GM12878 (cell line): ENCODE measurements at regions not wholly inside any gene's neighbourhood (a gene's known extent, or its start where the extent isn't known, plus 50 kb on each side); places are given as distances from the start of the nearest gene placed in this dataset.

ENCODE experiments used
- ATAC-seq: fragments of 200-7000 bp; cut with Tn5 transposase; 3 replicates; pipeline ENCODE4 v1.9.1; 2020; ENCODE audit warnings: mild to moderate bottlenecking, moderate library complexity
- BruUV-seq: library from RNA; stranded (reverse); fragments of 400-500 nt; replicated peaks from 2 replicates; lab custom pipeline; 2021; lab: Mats Ljungman, UMichigan
- CTCF ChIA-PET: fragments of 300-600 bp; sonication (Branson Sonifier 250); formaldehyde crosslinking; extraction: SDS; loops from one replicate; lab custom pipeline; 2021; ENCODE audit warnings: inconsistent platforms; lab: Yijun Ruan, JAX
- POLR2A ChIA-PET: fragments of 350-600 bp; formaldehyde crosslinking; extraction: SDS; loops from one replicate; lab custom pipeline; 2021; ENCODE audit warnings: inconsistent platforms; lab: Charles Lee
- RAD21 ChIA-PET: fragments of 300-600 bp; sonication (Branson Sonifier 250); formaldehyde crosslinking; loops from one replicate; lab custom pipeline; 2023; ENCODE audit warnings: antibody characterized with exemption; ENCODE audit not compliant: unreplicated experiment; lab: Charles Lee
- SMC1A ChIA-PET: fragments of 300-600 bp; sonication (Branson Sonifier 250); formaldehyde crosslinking; loops from one replicate; lab custom pipeline; 2023; ENCODE audit not compliant: unreplicated experiment, uncharacterized antibody; lab: Charles Lee
- DNase-seq: peaks from one replicate; pipeline ENCODE4 v3.0.0-alpha.2; 2011; ENCODE audit warnings: low read depth, low spot score
- FAIRE-seq: peaks from 3 replicates; lab custom pipeline; 2011; peaks lifted over from hg19 to GRCh38; lab: Jason Lieb, UNC
- H2AFZ ChIP-seq: 2 replicates; pipeline ENCODE4 v1.6.0; 2011; ENCODE audit warnings: low read depth, low read length, control low read depth; ENCODE audit not compliant: control insufficient read depth
- H3K27ac ChIP-seq: 2 replicates; pipeline ENCODE4 v1.5.1; 2011; ENCODE audit warnings: control low read depth; ENCODE audit not compliant: control insufficient read depth, insufficient read depth
- H3K27me3 ChIP-seq, 2 experiments: replicated peaks in 1 of 2; 2 replicates each; pipeline versions ENCODE4 v1.6.0 to v1.6.1; 2011; ENCODE audit warnings: low read length in 1 of 2; ENCODE audit not compliant: control insufficient read depth in 2 of 2, insufficient read depth in 2 of 2
- H3K36me3 ChIP-seq, 2 experiments: 2 replicates each; pipeline ENCODE4 v1.5.1; 2011; ENCODE audit warnings: low read length in 1 of 2; ENCODE audit not compliant: control insufficient read depth in 2 of 2, insufficient read depth in 2 of 2
- H3K4me1 ChIP-seq: 2 replicates; pipeline ENCODE4 v1.6.1; 2011; ENCODE audit warnings: mild to moderate bottlenecking, low read length, moderate library complexity, mixed read lengths; ENCODE audit not compliant: control insufficient read depth, insufficient read depth
- H3K4me2 ChIP-seq: 2 replicates; pipeline ENCODE4 v1.6.0; 2011; ENCODE audit warnings: control low read depth; ENCODE audit not compliant: control insufficient read depth, insufficient read depth
- H3K4me3 ChIP-seq: fragments of 200-600 bp; sonication (generic); 2 replicates; pipeline ENCODE4 v1.5.1; 2016
- H3K79me2 ChIP-seq: 2 replicates; pipeline ENCODE4 v1.6.0; 2011; ENCODE audit warnings: low read length; ENCODE audit not compliant: control insufficient read depth, insufficient read depth
- H3K9ac ChIP-seq: 2 replicates; pipeline ENCODE4 v1.8.0; 2011; ENCODE audit warnings: low read length, control low read depth, mixed read lengths; ENCODE audit not compliant: control insufficient read depth, insufficient read depth
- H3K9me3 ChIP-seq: replicated peaks from 3 replicates; pipeline ENCODE4 v1.5.1; 2011; ENCODE audit warnings: mild to moderate bottlenecking, low read length; ENCODE audit not compliant: control insufficient read depth, insufficient read depth
- H4K20me1 ChIP-seq: 2 replicates; pipeline ENCODE4 v1.6.0; 2011; ENCODE audit not compliant: control insufficient read depth, insufficient read depth
- CBX3 ChIP-seq: fragments of 200-600 bp; sonication (generic); IDR thresholded peaks from 2 replicates; pipeline ENCODE4 v1.6.1; 2016; ENCODE audit warnings: low read depth, borderline replicate concordance
- GATAD2B ChIP-seq: fragments of 450-650 bp; conservative IDR thresholded peaks from 2 replicates; pipeline ENCODE4 v1.6.1; 2017; ENCODE audit warnings: low read depth, mild to moderate bottlenecking, moderate library complexity
- HDGF ChIP-seq: fragments of 450-650 bp; IDR thresholded peaks from 2 replicates; pipeline ENCODE4 v1.6.1; 2016; ENCODE audit warnings: antibody characterized with exemption
- LARP7 ChIP-seq: fragments of 450-650 bp; IDR thresholded peaks from 2 replicates; pipeline ENCODE4 v1.6.1; 2017; ENCODE audit warnings: mild to moderate bottlenecking
- MTA3 ChIP-seq: IDR thresholded peaks from 2 replicates; pipeline ENCODE4 v1.6.1; 2012; ENCODE audit warnings: low read length, inconsistent platforms, borderline replicate concordance
- NFXL1 ChIP-seq: fragments of 450-650 bp; IDR thresholded peaks from 2 replicates; pipeline ENCODE4 v1.6.1; 2017; ENCODE audit warnings: antibody characterized with exemption, mild to moderate bottlenecking, borderline replicate concordance
- NR2C1 ChIP-seq: fragments of 450-650 bp; IDR thresholded peaks from 2 replicates; pipeline ENCODE4 v1.6.1; 2017; ENCODE audit warnings: antibody characterized with exemption, mild to moderate bottlenecking, moderate library complexity
- POU2F2 ChIP-seq: IDR thresholded peaks from 3 replicates; pipeline ENCODE4 v1.6.1; 2011; ENCODE audit warnings: low read depth, mild to moderate bottlenecking, low read length, borderline replicate concordance
- PRDM15 ChIP-seq: fragments of 450-650 bp; formaldehyde crosslinking; IDR thresholded peaks from 2 replicates; pipeline ENCODE4 v1.4.0; 2020; ENCODE audit warnings: mild to moderate bottlenecking, moderate library complexity
- RB1 ChIP-seq: fragments of 450-650 bp; formaldehyde crosslinking; IDR thresholded peaks from 2 replicates; pipeline ENCODE4 v1.6.1; 2017; ENCODE audit warnings: mild to moderate bottlenecking, borderline replicate concordance
- RELA ChIP-seq: fragments of 450-650 bp; IDR thresholded peaks from 2 replicates; pipeline ENCODE4 v1.8.0; 2014; ENCODE audit warnings: borderline replicate concordance; ENCODE audit not compliant: partially characterized antibody
- TAF1 ChIP-seq: IDR thresholded peaks from 2 replicates; pipeline ENCODE4 v1.6.1; 2011; ENCODE audit warnings: mild to moderate bottlenecking, low read depth, low read length, borderline replicate concordance
- TCF3 ChIP-seq: IDR thresholded peaks from 2 replicates; pipeline ENCODE4 v1.6.1; 2012; ENCODE audit warnings: low read depth, mild to moderate bottlenecking, low read length, borderline replicate concordance; ENCODE audit not compliant: insufficient read depth
- USF2 ChIP-seq: IDR thresholded peaks from 2 replicates; pipeline ENCODE4 v1.6.1; 2011; ENCODE audit warnings: low read depth, low read length, improper control_type of control experiment, borderline replicate concordance
- ZBTB4 ChIP-seq: fragments of 450-650 bp; formaldehyde crosslinking; IDR thresholded peaks from 2 replicates; pipeline ENCODE4 v1.4.0; 2022; ENCODE audit warnings: mild to moderate bottlenecking, moderate library complexity
- ZNF384 ChIP-seq: IDR thresholded peaks from 2 replicates; pipeline ENCODE4 v1.6.1; 2012; ENCODE audit warnings: low read depth, mild to moderate bottlenecking, low read length, improper control_type of control experiment, borderline replicate concordance
- WGBS: methylation state at CpG from one replicate; pipeline ENCODE4 v1.1.6; 2016; ENCODE audit warnings: low lambda C conversion rate; ENCODE audit not compliant: insufficient replicate concordance, insufficient coverage; ENCODE audit errors: missing lambda C conversion rate; 5-methylcytosine and 5-hydroxymethylcytosine counted together
- in situ Hi-C: fragments of 300-500 bp; cut with MboI; formaldehyde crosslinking; loops from 9 replicates; pipeline ENCODE4 v1.14.3; 2018; ENCODE audit warnings: mixed read lengths
- intact Hi-C: fragments of 100-400 bp; cut with micrococcal nuclease; formaldehyde crosslinking; loops from one replicate; pipeline ENCODE4 v1.14.2; 2022; ENCODE audit not compliant: unreplicated experiment

GRCh38 chr3:159608311-159608710 lies 380.3 kb upstream of the IL12A start:
- DNase-seq, result no peak
- ChIA-PET SMC1A (interaction anchor here (1.0 kb wide), 1 partner anchor 68 kb away, joined by 4 read pairs; no protein-coding TSS in a partner anchor), POLR2A (no interaction called here), RAD21 (no interaction called here), CTCF (no interaction called here)
- Histone ChIP-seq H3K4me1 (no peaks in the 10 kb centered on the region), H3K4me3 (no peak overlapping the region), H3K4me2 (no peak overlapping the region), H2AFZ (no peak overlapping the region), H3K27ac (no peak overlapping the region), H3K9me3 (no peaks in the 10 kb centered on the region), H4K20me1 (no peaks in the 10 kb centered on the region), H3K36me3 (no peaks in the 10 kb centered on the region), H3K27me3 (no peaks in the 10 kb centered on the region), H3K9ac (no peak overlapping the region), H3K79me2 (no peaks in the 10 kb centered on the region)
- FAIRE-seq, result no peak
- ATAC-seq, result no peak
- no peak for TF ChIP-seq NFXL1
- no peak for TF ChIP-seq PRDM15 (CRISPR knock-in tag)
- no peak for TF ChIP-seq RB1
- TF ChIP-seq TCF3, result no peak
- TF ChIP-seq HDGF, result no peak
- TF ChIP-seq ZNF384, result no peak
- TF ChIP-seq NR2C1, result no peak
- no peak for TF ChIP-seq GATAD2B
- no peak for TF ChIP-seq LARP7
- TF ChIP-seq CBX3, result no peak
- no peak for TF ChIP-seq POU2F2
- no peak for TF ChIP-seq USF2
- no peak for TF ChIP-seq RELA
- TF ChIP-seq MTA3, result no peak
- TF ChIP-seq ZBTB4 (CRISPR knock-in tag), result no peak
- no peak for TF ChIP-seq TAF1
- no TSS peak for BruUV-seq
- 35% methylated on average over 3 of the region's 3 CpGs for WGBS
- intact Hi-C loops (no loop called here), in situ Hi-C loops (no loop called here)
